ENCODE measurements at regions not wholly inside any gene's neighbourhood (a gene's known extent, or its start where the extent isn't known, plus 50 kb on each side); places are given as distances from the start of the nearest gene placed in this dataset.

DNA sequence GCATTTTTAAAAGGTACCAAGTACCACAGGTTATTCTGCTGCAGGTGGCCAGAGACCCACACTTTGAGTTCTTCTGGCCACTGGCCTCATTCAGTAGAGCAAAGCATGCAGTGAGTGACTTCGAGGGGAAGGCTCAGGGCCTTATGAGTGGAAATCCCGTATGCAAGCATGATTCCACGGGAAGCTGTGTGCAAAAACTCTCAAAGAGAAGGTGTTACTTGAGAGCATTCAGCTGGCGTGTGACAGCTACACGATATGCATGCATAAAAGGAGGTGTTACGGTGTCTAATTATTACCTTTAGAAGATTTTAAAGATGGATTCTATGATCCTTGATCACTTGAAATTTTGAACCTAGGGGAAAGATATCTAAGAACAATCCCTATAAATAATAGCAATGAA lies 160.3 kb downstream of the ENC1 start:
- Histone ChIP-seq H3K9ac (ENCODE audit: low read length) (no peak overlapping the region), H3K36me3 (ENCODE audit: low read depth, low read length) (no peaks in the 10 kb centered on the region), H3K4me1 (ENCODE audit: insufficient read depth, low read length) (no peaks in the 10 kb centered on the region), H3K79me2 (ENCODE audit: low read length) (no peaks in the 10 kb centered on the region), H3K27ac (ENCODE audit: low read length) (no peak overlapping the region), H3K27me3 (ENCODE audit: low read length) (no peaks in the 10 kb centered on the region), H4K20me1 (ENCODE audit: low read length) (no peaks in the 10 kb centered on the region), H3K9me3 (ENCODE audit: low read length) (no peaks in the 10 kb centered on the region), H3F3A (ENCODE audit: low read length, unreplicated experiment) (no peaks in the 10 kb centered on the region), H2AFZ (ENCODE audit: low read length) (no peak overlapping the region), H3K4me2 (ENCODE audit: low read length) (no peak overlapping the region), H3K9me2 (replicated peaks; ENCODE audit: low read length) (no peaks in the 10 kb centered on the region), H3K4me3 (ENCODE audit: low read length) (no peak overlapping the region)
- DNase-seq (no peak), ATAC-seq (no peak)
- no TSS peak for BruUV-seq (replicated peaks)
- no peak for TF ChIP-seq EZH2phosphoT487 (IDR thresholded peaks at IDR 0.05; ENCODE audit: borderline replicate concordance, low read length)
- no peak for TF ChIP-seq CTCF (conservative IDR thresholded peaks at IDR 0.05; ENCODE audit: low read depth, low read length)
- TF ChIP-seq EZH2 (IDR thresholded peaks at IDR 0.05; ENCODE audit: low read length, unreplicated experiment), result no peak
- POLR2A ChIA-PET (ENCODE audit: unreplicated experiment), result no interaction called here
- CTCF ChIA-PET, result no interaction called here
- intact Hi-C loops (cut with micrococcal nuclease), result no loop called here

DNA sequence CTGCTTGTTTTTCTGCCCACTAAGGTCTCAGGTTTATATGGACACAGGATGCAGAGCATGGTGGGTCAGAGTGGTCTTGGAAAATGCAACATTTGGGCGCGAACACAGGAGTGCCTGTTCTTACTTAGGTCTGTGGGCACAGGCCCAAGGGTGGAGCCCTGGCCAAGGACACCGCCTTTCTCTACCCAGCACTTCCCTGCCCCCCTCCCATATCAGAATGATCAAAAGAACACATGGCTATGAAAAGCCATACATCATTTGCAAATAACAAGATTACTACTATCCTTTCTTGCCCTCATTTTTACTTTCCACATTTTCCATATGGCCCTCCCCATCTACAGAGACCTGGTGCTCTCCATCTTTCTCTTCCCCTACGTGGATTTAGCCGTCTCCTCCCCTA lies 162.2 kb downstream of the ENC1 start:
- Histone ChIP-seq H3K36me3 (ENCODE audit: low read depth, low read length) (no peaks in the 10 kb centered on the region), H3K9ac (ENCODE audit: low read length) (no peak overlapping the region), H3F3A (ENCODE audit: low read length, unreplicated experiment) (no peaks in the 10 kb centered on the region), H3K27ac (ENCODE audit: low read length) (no peak overlapping the region), H3K27me3 (ENCODE audit: low read length) (no peaks in the 10 kb centered on the region), H3K4me3 (ENCODE audit: low read length) (no peak overlapping the region), H3K79me2 (ENCODE audit: low read length) (no peaks in the 10 kb centered on the region), H3K4me2 (ENCODE audit: low read length) (no peak overlapping the region), H2AFZ (ENCODE audit: low read length) (no peak overlapping the region), H3K4me1 (ENCODE audit: insufficient read depth, low read length) (no peaks in the 10 kb centered on the region), H3K9me3 (ENCODE audit: low read length) (no peaks in the 10 kb centered on the region), H4K20me1 (ENCODE audit: low read length) (no peaks in the 10 kb centered on the region), H3K9me2 (replicated peaks; ENCODE audit: low read length) (no peaks in the 10 kb centered on the region)
- no TSS peak for BruUV-seq (replicated peaks)
- no peak for DNase-seq
- CTCF ChIA-PET, result no interaction called here
- POLR2A ChIA-PET (ENCODE audit: unreplicated experiment), result no interaction called here
- TF ChIP-seq EZH2 (IDR thresholded peaks at IDR 0.05; ENCODE audit: low read length, unreplicated experiment), result no peak
- TF ChIP-seq CTCF (conservative IDR thresholded peaks at IDR 0.05; ENCODE audit: low read depth, low read length), result no peak
- TF ChIP-seq EZH2phosphoT487 (IDR thresholded peaks at IDR 0.05; ENCODE audit: borderline replicate concordance, low read length), result no peak
- no peak for ATAC-seq
- intact Hi-C loops (cut with micrococcal nuclease), result no loop called here

GRCh38 chr5:74477761-74478160 lies 162.8 kb downstream of the ENC1 start:
- no peak for ATAC-seq
- H3F3A ChIP-seq (ENCODE audit: low read length, unreplicated experiment), result no peaks in the 10 kb centered on the region
- no peak overlapping the region for H3K9ac ChIP-seq (ENCODE audit: low read length)
- no peak overlapping the region for H3K4me2 ChIP-seq (ENCODE audit: low read length)
- no peak overlapping the region for H3K4me3 ChIP-seq (ENCODE audit: low read length)
- no peaks in the 10 kb centered on the region for H4K20me1 ChIP-seq (ENCODE audit: low read length)
- POLR2A ChIA-PET (ENCODE audit: unreplicated experiment), result no interaction called here
- CTCF ChIA-PET, result no interaction called here
- no peak for DNase-seq
- H3K79me2 ChIP-seq (ENCODE audit: low read length), result no peaks in the 10 kb centered on the region
- TF ChIP-seq CTCF (conservative IDR thresholded peaks at IDR 0.05; ENCODE audit: low read depth, low read length), result no peak
- no peak for TF ChIP-seq EZH2 (IDR thresholded peaks at IDR 0.05; ENCODE audit: low read length, unreplicated experiment)
- TF ChIP-seq EZH2phosphoT487 (IDR thresholded peaks at IDR 0.05; ENCODE audit: borderline replicate concordance, low read length), result no peak
- intact Hi-C loops (cut with micrococcal nuclease), result no loop called here
- no peaks in the 10 kb centered on the region for H3K9me2 ChIP-seq (replicated peaks; ENCODE audit: low read length)
- H2AFZ ChIP-seq (ENCODE audit: low read length), result no peak overlapping the region
- BruUV-seq (replicated peaks), result no TSS peak
- no peaks in the 10 kb centered on the region for H3K4me1 ChIP-seq (ENCODE audit: insufficient read depth, low read length)
- H3K27ac ChIP-seq (ENCODE audit: low read length), result no peak overlapping the region
- no peaks in the 10 kb centered on the region for H3K36me3 ChIP-seq (ENCODE audit: low read depth, low read length)
- H3K27me3 ChIP-seq (ENCODE audit: low read length), result no peaks in the 10 kb centered on the region
- H3K9me3 ChIP-seq (ENCODE audit: low read length), result no peaks in the 10 kb centered on the region
